DND-41 (cell line): ENCODE measurements at regions not wholly inside any gene's neighbourhood (a gene's known extent, or its start where the extent isn't known, plus 50 kb on each side); places are given as distances from the start of the nearest gene placed in this dataset.

Experiments
- CTCF ChIP-seq: IDR thresholded peaks from 2 replicates; pipeline ENCODE4 v1.5.1; 2012; ENCODE audit warnings: borderline replicate concordance, low read length, moderate library complexity, mild to moderate bottlenecking; ENCODE audit not compliant: poor library complexity, severe bottlenecking; ENCODE audit errors: extremely low read depth
- EZH2 ChIP-seq: IDR thresholded peaks from 3 replicates; pipeline ENCODE4 v1.6.1; 2012; ENCODE audit warnings: borderline replicate concordance, low read depth, mild to moderate bottlenecking, moderate library complexity, low read length, inconsistent platforms; ENCODE audit not compliant: severe bottlenecking

GRCh38 chr13:107788464-107789165 lies 426.7 kb downstream of the LIG4 start:
- no peak for TF ChIP-seq CTCF
- TF ChIP-seq EZH2: no peak
